ENCODE measurements at regions not wholly inside any gene's neighbourhood (a gene's known extent, or its start where the extent isn't known, plus 50 kb on each side); places are given as distances from the start of the nearest gene placed in this dataset.

- TF ChIP-seq CTCF (IDR thresholded peaks at IDR 0.05; ENCODE audit: insufficient read depth, low read length, poor library complexity, severe bottlenecking), result no peak
- TF ChIP-seq EZH2phosphoT487 (conservative IDR thresholded peaks at IDR 0.05; ENCODE audit: low read length), result no peak
These were observed 51.7 kb upstream of the NFIB start for GRCh38 chr9:14365670-14366069.
